ENCODE measurements at regions not wholly inside any gene's neighbourhood (a gene's known extent, or its start where the extent isn't known, plus 50 kb on each side); places are given as distances from the start of the nearest gene placed in this dataset.

GRCh38 chr5:88474574-88474973 lies 205.9 kb upstream of the TMEM161B start:
- no peak for TF ChIP-seq CTCF (IDR thresholded peaks at IDR 0.05; ENCODE audit: borderline replicate concordance)
- Histone ChIP-seq H3K27ac (replicated peaks) (no peak overlapping the region), H3K4me1 (no peaks in the 10 kb centered on the region), H3K27me3 (ENCODE audit: low read depth) (no peaks in the 10 kb centered on the region), H3K4me3 (no peak overlapping the region), H3K36me3 (no peaks in the 10 kb centered on the region), H3K9me3 (replicated peaks) (peaks cover 8% of the 10 kb centered on the region)
- no peak for DNase-seq
- intact Hi-C loops (cut with micrococcal nuclease), result no loop called here

GRCh38 chr5:88470745-88471144 lies 202.1 kb upstream of the TMEM161B start:
- no peak overlapping the region for H3K4me3 ChIP-seq
- no peak for TF ChIP-seq CTCF (IDR thresholded peaks at IDR 0.05; ENCODE audit: borderline replicate concordance)
- DNase-seq, result no peak
- intact Hi-C loops (cut with micrococcal nuclease), result no loop called here
- no peak overlapping the region for H3K27ac ChIP-seq (replicated peaks)
- H3K27me3 ChIP-seq (ENCODE audit: low read depth), result no peaks in the 10 kb centered on the region
- H3K9me3 ChIP-seq (replicated peaks), result peaks cover 8% of the 10 kb centered on the region
- H3K4me1 ChIP-seq, result no peaks in the 10 kb centered on the region
- H3K36me3 ChIP-seq, result no peaks in the 10 kb centered on the region

- no peaks in the 10 kb centered on the region for H3K4me1 ChIP-seq
- no peak for DNase-seq
- no peak overlapping the region for H3K4me3 ChIP-seq
- no peaks in the 10 kb centered on the region for H3K27me3 ChIP-seq (ENCODE audit: low read depth)
- intact Hi-C loops (cut with micrococcal nuclease), result no loop called here
- TF ChIP-seq CTCF (IDR thresholded peaks at IDR 0.05; ENCODE audit: borderline replicate concordance), result no peak
- no peaks in the 10 kb centered on the region for H3K9me3 ChIP-seq (replicated peaks)
- H3K36me3 ChIP-seq, result no peaks in the 10 kb centered on the region
- H3K27ac ChIP-seq (replicated peaks), result no peak overlapping the region
Measured at GRCh38 chr5:88459971-88460370, 191.3 kb upstream of the TMEM161B start.

- intact Hi-C loops (cut with micrococcal nuclease), result no loop called here
- no peaks in the 10 kb centered on the region for H3K4me1 ChIP-seq
- H3K27ac ChIP-seq (replicated peaks), result no peak overlapping the region
- no peak for TF ChIP-seq CTCF (IDR thresholded peaks at IDR 0.05; ENCODE audit: borderline replicate concordance)
- H3K9me3 ChIP-seq (replicated peaks), result no peaks in the 10 kb centered on the region
- H3K36me3 ChIP-seq, result no peaks in the 10 kb centered on the region
- H3K27me3 ChIP-seq (ENCODE audit: low read depth), result no peaks in the 10 kb centered on the region
- H3K4me3 ChIP-seq, result no peak overlapping the region
- DNase-seq, result no peak
Measured at GRCh38 chr5:88452820-88453219, 184.2 kb upstream of the TMEM161B start.

GRCh38 chr5:88450239-88450638 lies 181.6 kb upstream of the TMEM161B start:
- intact Hi-C loops (cut with micrococcal nuclease), result no loop called here
- no peaks in the 10 kb centered on the region for H3K4me1 ChIP-seq
- H3K36me3 ChIP-seq, result no peaks in the 10 kb centered on the region
- no peak for DNase-seq
- no peaks in the 10 kb centered on the region for H3K9me3 ChIP-seq (replicated peaks)
- no peak overlapping the region for H3K27ac ChIP-seq (replicated peaks)
- TF ChIP-seq CTCF (IDR thresholded peaks at IDR 0.05; ENCODE audit: borderline replicate concordance), result no peak
- no peaks in the 10 kb centered on the region for H3K27me3 ChIP-seq (ENCODE audit: low read depth)
- no peak overlapping the region for H3K4me3 ChIP-seq

GRCh38 chr5:88438006-88438405 lies 169.4 kb upstream of the TMEM161B start:
- no peak for TF ChIP-seq CTCF (IDR thresholded peaks at IDR 0.05; ENCODE audit: borderline replicate concordance)
- no peak overlapping the region for H3K4me3 ChIP-seq
- no peaks in the 10 kb centered on the region for H3K27me3 ChIP-seq (ENCODE audit: low read depth)
- H3K9me3 ChIP-seq (replicated peaks), result peaks cover 15% of the 10 kb centered on the region
- intact Hi-C loops (cut with micrococcal nuclease), result no loop called here
- H3K27ac ChIP-seq (replicated peaks), result no peak overlapping the region
- no peak for DNase-seq
- H3K36me3 ChIP-seq, result no peaks in the 10 kb centered on the region
- H3K4me1 ChIP-seq, result no peaks in the 10 kb centered on the region
